Erythroblast (primary cell): ENCODE measurements at regions not wholly inside any gene's neighbourhood (a gene's known extent, or its start where the extent isn't known, plus 50 kb on each side); places are given as distances from the start of the nearest gene placed in this dataset.

Experiments used
- DNase-seq, 2 experiments: peaks; one replicate each; lab custom pipeline; 2025; lab: John Stamatoyannopoulos, UW
- GATA1 ChIP-seq: IDR thresholded peaks from 2 replicates; pipeline ENCODE4 v1.6.1; 2011; ENCODE audit warnings: low read depth, mild to moderate bottlenecking, control low read depth, low read length, moderate library complexity
- POLR2A ChIP-seq: IDR thresholded peaks from 2 replicates; pipeline ENCODE4 v1.6.1; 2011; ENCODE audit warnings: mild to moderate bottlenecking, low read length

GRCh38 chr7:155925682-155926081 lies 113.4 kb upstream of the SHH start:
- no peak for DNase-seq
- TF ChIP-seq POLR2A = no peak
- no peak for TF ChIP-seq GATA1

GRCh38 chr7:155922067-155922816 lies 110.0 kb upstream of the SHH start:
- no peak for DNase-seq
- TF ChIP-seq POLR2A = no peak
- no peak for TF ChIP-seq GATA1

- TF ChIP-seq POLR2A (no peak), GATA1 (no peak)
These were observed 109.5 kb upstream of the SHH start for GRCh38 chr7:155921804-155922066.

DNA sequence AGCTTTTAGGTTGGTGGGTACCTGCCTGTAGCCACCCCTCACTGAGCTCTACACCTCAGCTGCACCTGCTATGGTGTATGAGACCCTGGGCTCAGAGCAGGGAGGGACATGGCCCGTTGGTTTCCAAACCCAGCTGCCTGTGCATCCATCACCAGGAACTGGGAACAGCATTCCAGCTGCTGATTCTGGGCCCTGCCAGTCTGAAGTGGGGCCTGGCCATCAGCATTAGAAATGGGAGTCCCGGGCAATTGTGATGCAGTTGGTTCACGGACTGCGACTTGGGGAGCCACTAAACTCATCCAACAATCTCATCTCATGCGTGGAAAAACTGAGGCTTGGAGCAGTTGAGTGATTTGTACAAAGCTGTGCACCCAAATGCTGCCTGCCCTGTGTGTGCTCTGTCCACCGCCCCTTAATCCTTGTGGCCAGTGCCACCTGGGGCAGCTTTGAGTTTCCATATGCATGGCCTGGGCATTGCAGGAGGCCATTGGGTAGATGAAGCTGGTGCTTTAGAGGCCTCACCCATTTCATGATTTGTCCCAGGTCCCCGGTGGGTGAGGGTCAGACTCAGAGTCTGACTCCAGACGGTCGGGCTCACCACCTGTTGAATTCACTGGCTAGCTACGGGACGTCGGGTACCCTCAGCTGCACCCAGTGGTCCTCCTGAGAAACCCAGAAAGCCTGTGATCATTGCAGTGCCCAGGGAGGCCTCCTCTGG lies 109.0 kb upstream of the SHH start:
- no peak for DNase-seq
- TF ChIP-seq GATA1 (no peak), POLR2A (no peak)

More at GRCh38 chr7:155921804-155922066, 109.5 kb upstream of the SHH start:
- DNase-seq = no peak

GRCh38 chr7:155920068-155920461 lies 107.8 kb upstream of the SHH start:
- DNase-seq = no peak
- TF ChIP-seq POLR2A = no peak

DNA sequence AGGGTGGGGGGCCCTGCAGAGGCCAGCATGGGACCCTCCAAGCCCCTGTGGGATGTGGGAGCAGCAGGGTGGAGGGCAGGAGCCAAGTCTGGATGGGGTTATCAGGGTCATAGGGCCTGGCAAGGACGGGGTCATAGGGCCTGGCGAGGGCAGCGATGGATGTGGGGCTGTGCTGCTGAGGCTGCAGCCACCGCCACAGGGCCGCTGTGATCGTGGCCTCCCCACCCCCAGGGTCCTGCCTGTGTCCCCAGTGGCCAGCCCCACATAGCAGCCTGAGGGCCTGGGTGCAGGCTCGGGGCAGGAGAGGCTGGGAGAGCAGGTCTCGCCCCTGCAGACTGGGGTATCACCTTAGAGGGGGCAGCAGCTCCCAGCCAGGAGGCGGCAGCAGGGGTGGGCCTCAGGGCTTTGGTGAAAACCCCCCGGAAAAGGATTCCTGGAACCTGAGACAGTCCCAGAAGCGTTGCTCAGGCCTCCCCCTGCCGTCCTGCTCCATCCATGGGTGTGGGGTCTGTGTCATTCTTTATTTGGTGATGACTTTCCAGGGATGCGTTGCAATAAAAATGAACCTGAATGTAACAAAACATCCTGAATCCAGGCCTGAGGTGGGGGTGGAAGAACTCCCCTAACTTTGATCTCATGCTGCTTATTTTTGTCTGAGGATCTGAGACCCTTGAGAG lies 107.3 kb upstream of the SHH start:
- TF ChIP-seq GATA1 (no peak), POLR2A (no peak)
- DNase-seq = no peak

DNA sequence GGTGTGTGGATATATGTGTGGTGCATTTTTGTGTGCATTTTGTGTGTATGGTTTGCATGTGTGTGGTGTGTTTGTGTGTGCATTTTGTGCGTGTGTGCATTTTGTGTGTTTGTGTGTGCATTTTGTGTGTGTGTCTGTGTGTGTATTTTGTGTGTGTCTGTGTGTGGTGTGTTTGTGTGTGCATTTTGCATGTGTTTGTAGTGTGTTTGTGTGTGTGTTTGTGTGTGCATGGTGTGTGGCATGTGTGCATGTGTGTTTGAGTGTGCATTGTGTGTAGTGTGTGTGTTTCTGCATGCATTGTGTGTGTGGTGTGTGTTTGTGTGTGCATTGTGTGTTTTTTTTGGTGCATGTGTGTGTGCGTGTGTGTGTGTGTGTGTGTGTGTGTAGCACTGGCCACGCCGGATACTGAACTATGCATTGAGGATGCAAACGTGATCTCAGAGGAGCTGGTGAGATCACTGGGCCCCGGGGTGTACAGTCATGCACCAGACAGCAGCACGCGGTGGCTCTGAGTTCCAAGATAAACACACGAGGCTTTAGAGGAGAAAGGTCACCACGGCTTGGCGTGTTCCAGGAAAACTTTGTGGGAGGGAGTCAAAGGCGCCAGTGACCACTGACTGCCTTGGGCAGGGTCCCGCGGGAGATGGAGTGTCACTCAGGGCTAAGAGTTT lies 106.6 kb upstream of the SHH start:
- DNase-seq = peak in 1 of 2 experiments; percentile 33
- TF ChIP-seq POLR2A (no peak), GATA1 (no peak)

GRCh38 chr7:155917836-155918430 lies 105.7 kb upstream of the SHH start:
- DNase-seq = peak in 1 of 2 experiments; percentile 11
- TF ChIP-seq GATA1 (no peak), POLR2A (no peak)

DNA sequence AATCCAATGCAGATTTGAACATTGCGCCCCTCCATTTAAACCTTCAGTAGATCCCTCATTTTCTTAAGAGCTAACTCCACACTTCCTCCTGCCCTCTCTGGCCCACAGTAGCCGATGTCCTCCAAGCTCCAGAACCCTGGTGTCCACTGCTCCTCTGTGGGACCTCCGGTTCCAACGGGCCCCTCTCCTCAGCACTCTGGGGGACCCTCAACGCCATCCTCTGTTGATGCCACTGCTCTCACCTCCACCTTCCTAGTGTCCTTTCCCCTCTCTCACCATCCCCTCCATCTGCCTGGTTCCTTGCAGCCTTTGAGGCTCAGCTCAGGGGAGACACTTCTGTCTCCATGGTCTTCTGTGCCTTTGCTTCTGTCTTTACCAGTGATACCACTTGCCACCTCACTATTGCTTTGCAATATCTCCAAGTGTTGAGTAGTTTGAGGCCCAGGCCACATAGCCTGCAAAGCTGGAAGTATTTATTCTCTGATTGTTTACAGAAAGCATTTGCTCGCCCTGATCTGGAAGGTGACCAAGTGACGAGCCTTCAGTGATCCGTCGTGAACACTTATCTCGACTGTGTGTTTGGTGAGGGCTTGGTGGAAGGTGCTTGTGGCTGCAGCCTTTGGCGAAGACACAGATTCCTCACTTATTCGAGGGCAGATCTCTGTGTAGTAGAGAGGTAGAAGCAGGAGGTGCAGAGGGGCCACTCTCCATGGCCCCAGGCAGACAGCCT lies 104.8 kb upstream of the SHH start:
- no peak for TF ChIP-seq POLR2A
- TF ChIP-seq GATA1 = no peak
- no peak for DNase-seq

- no peak for TF ChIP-seq GATA1
- TF ChIP-seq POLR2A = no peak
- no peak for DNase-seq
These were observed 102.1 kb upstream of the SHH start for GRCh38 chr7:155914341-155914740.

DNA sequence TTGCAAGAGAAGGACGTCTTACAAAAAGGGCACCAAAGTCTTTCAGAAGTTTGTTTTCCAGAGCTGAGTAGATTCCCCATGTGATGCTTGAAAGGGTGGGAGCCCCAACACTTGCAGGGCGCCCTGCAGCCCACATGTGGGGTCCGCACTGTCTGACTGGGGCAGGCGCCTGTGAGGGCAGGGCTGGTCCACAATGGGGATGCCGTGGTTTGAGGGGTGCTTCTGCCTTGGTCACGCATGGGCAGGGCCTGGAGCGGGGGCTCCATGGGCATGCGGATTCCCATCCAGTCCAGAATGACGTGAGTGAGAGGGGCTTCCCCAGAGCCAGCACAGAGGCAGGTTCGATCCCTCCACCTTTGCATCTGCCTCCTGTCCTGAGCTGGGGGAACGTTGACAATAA lies 101.5 kb upstream of the SHH start:
- DNase-seq = no peak
- no peak for TF ChIP-seq GATA1

DNA sequence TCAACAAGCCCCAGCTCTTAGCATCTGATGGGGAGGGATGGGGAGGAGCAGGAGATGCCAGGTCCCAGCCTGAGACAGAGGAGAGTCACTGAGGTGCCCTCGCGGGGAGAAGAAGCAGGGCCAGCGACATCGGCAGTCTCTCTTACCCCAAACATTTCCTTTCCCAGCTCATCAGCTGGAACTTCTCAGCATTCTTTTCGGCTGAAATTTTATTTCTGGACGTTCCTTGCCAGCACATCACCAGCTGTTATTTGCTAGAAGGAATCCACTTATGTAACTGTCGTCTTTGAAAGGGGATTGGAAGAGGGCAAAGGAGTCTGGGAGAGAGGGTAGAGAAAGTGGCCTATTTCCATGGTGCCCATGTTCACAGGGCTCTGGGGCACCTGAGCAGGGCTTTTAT lies 101.0 kb upstream of the SHH start:
- no peak for DNase-seq
- TF ChIP-seq GATA1 = no peak
- no peak for TF ChIP-seq POLR2A
